Naive thymus-derived CD8-positive, alpha-beta T cell (primary cell): ENCODE measurements at regions not wholly inside any gene's neighbourhood (a gene's known extent, or its start where the extent isn't known, plus 50 kb on each side); places are given as distances from the start of the nearest gene placed in this dataset.
A peak's percentile ranks its signal among the peaks of the same experiment; 100 is the strongest.

Experiments used
- ATAC-seq, 2 donors: fragments of 150-1000 bp; cut with Tn5 transposase in 1 of 2; sonication (Bioruptor Pico), chemical (Tn5 transposase) in 1 of 2; 1 replicate in 1 of 2; 2 replicates in 1 of 2; pipeline ENCODE4 v1.10.0; 2021; ENCODE audit warnings: mild to moderate bottlenecking in 2 of 2, moderate library complexity in 2 of 2
- POLR2A ChIA-PET: fragments of 350-600 bp; sonication (Branson Sonifier 250); formaldehyde crosslinking; loops from one replicate; lab custom pipeline; 2021; ENCODE audit warnings: antibody characterized with exemption; lab: Charles Lee
- DNase-seq, 10 donors: peaks; one replicate each; pipeline versions ENCODE4 v3.0.0 to v3.0.0-alpha.2; 2020 to 2022
- H3K27ac Mint-ChIP-seq, 10 donors: one replicate each; pipeline ENCODE4 v1.8.0; 2020 to 2022; ENCODE audit warnings: mild to moderate bottlenecking in 10 of 10, mixed read lengths in 10 of 10, moderate library complexity in 4 of 10, inconsistent platforms in 1 of 10
- H3K27me3 Mint-ChIP-seq, 5 donors: one replicate each; pipeline ENCODE4 v1.8.0; 2021 to 2022; ENCODE audit warnings: mixed read lengths in 5 of 5
- H3K36me3 Mint-ChIP-seq, 3 donors: one replicate each; pipeline ENCODE4 v1.8.0; 2020 to 2022; ENCODE audit warnings: mixed read lengths in 3 of 3, mild to moderate bottlenecking in 2 of 3, inconsistent platforms in 1 of 3
- H3K4me1 Mint-ChIP-seq, 4 donors: one replicate each; pipeline ENCODE4 v1.8.0; 2021 to 2022; ENCODE audit warnings: mixed read lengths in 4 of 4
- H3K4me3 Mint-ChIP-seq, 10 donors: one replicate each; pipeline ENCODE4 v1.8.0; 2020 to 2022; ENCODE audit warnings: mild to moderate bottlenecking in 10 of 10, mixed read lengths in 10 of 10, moderate library complexity in 6 of 10, inconsistent platforms in 1 of 10
- H3K9me3 Mint-ChIP-seq, 9 donors: one replicate each; pipeline ENCODE4 v1.8.0; 2020 to 2022; ENCODE audit warnings: mixed read lengths in 9 of 9, mild to moderate bottlenecking in 3 of 9, inconsistent platforms in 1 of 9, moderate library complexity in 1 of 9

DNA sequence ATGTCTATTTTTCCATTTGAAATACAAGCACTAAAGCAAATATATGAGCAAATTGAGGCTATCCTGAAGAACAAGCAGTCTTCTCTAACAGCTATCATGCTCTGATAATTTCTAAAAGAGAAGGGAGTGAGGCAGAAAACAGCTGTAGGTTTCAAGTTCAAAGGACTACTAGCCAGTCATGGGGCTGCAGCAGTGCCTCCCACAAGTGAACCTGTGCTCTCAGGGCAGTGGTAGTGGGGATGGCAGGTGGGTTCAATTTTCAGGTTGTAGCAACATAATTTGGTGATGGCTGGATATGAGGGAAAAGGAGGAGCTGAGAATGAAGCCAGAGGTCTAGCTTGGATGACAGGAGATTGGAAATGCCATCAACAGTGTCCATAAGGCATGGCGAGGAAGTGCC lies 93.5 kb upstream of the ARHGAP20 start:
- Mint-ChIP-seq H3K4me3 (no peak overlapping the region), H3K36me3 (no peaks in the 10 kb centered on the region), H3K27ac (no peak overlapping the region), H3K27me3 (peaks cover 0 to 2% (median 0%) of the 10 kb centered on the region in 5 donors), H3K4me1 (no peaks in the 10 kb centered on the region), H3K9me3 (no peaks in the 10 kb centered on the region)
- no peak for ATAC-seq
- POLR2A ChIA-PET, result no interaction called here
- no peak for DNase-seq

DNA sequence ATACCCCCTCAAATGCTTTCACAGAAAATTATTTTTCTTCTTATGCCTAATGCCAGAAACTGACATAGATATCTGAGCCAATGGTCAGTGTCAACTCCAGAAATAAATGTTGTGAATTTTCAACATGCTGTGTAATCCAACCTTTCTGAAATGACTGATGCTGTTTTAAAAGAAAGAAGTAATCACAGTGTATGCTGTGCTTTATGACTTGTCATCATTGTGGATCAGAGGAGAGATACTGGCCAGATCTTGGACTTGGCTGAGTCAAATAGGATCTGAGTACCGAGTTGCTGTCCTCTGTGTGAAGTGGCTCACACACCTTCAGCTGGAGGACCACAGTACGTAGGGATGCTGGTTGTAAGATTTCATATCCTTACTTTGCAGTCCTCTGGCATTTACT lies 89.9 kb upstream of the ARHGAP20 start:
- H3K9me3 Mint-ChIP-seq, result no peaks in the 10 kb centered on the region
- H3K27ac Mint-ChIP-seq, result no peak overlapping the region
- H3K4me3 Mint-ChIP-seq, result no peak overlapping the region
- peaks cover 0 to 3% (median 0%) of the 10 kb centered on the region in 5 donors for H3K27me3 Mint-ChIP-seq
- no peaks in the 10 kb centered on the region for H3K36me3 Mint-ChIP-seq
- ATAC-seq, result no peak
- DNase-seq, result no peak
- peaks cover 0 to 12% (median 0%) of the 10 kb centered on the region in 4 donors for H3K4me1 Mint-ChIP-seq
- POLR2A ChIA-PET, result no interaction called here

- DNase-seq (no peak), ATAC-seq (no peak)
- Mint-ChIP-seq H3K27ac (no peak overlapping the region), H3K27me3 (peaks cover 0 to 3% (median 0%) of the 10 kb centered on the region in 5 donors), H3K4me3 (no peak overlapping the region), H3K4me1 (peaks cover 0 to 12% (median 0%) of the 10 kb centered on the region in 4 donors), H3K36me3 (no peaks in the 10 kb centered on the region), H3K9me3 (no peaks in the 10 kb centered on the region)
- POLR2A ChIA-PET, result no interaction called here
These were observed 89.1 kb upstream of the ARHGAP20 start for GRCh38 chr11:110801328-110801727.

DNA sequence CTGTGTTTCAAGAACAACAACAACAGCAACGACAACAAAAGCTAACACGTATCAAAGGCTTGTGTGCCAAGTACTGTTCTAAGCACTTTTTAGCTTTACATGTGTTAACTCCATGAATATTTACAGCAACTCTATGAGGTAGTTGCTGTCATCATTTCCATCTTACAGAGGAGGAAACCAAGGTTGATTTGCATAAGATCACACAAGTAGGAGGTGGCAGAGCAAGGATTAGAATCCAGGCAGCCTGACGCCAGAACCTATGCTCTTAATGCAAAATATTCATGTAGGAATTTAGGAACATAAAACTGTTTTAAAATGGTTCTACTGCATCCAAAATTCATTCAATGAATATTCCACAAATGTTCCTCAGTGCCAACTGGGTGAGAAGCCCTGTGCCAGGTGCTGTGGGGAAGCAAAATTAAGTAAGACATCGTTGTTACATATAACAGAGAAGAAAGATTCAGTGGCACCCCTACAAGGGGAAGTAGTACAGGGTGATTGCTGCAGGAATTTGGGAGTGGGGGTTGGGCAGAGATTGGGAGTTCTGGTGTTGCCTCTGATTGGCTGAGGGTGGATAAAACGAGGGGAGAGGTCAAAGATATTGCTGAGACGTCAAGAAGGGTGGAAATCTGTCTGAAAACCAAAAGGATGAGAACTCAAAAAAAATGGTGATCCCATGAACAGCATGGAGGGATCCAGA lies 86.1 kb upstream of the ARHGAP20 start:
- no peak for DNase-seq
- Mint-ChIP-seq H3K27me3 (peaks cover 0 to 4% (median 0%) of the 10 kb centered on the region in 5 donors), H3K4me3 (no peak overlapping the region), H3K9me3 (no peaks in the 10 kb centered on the region), H3K4me1 (peaks cover 0 to 12% (median 0%) of the 10 kb centered on the region in 4 donors), H3K27ac (no peak overlapping the region), H3K36me3 (no peaks in the 10 kb centered on the region)
- ATAC-seq, result no peak
- POLR2A ChIA-PET, result interaction anchor here (0.7 kb wide), 1 partner anchor 69 kb away, joined by 4 read pairs; no protein-coding TSS in a partner anchor

- no peak overlapping the region for H3K27ac Mint-ChIP-seq
- no peaks in the 10 kb centered on the region for H3K36me3 Mint-ChIP-seq
- no peaks in the 10 kb centered on the region for H3K9me3 Mint-ChIP-seq
- DNase-seq (peak in 1 of 10 donors; percentile 3), ATAC-seq (no peak)
- peaks cover 0 to 12% (median 0%) of the 10 kb centered on the region in 4 donors for H3K4me1 Mint-ChIP-seq
- peaks cover 0 to 7% (median 0%) of the 10 kb centered on the region in 5 donors for H3K27me3 Mint-ChIP-seq
- POLR2A ChIA-PET, result no interaction called here
- H3K4me3 Mint-ChIP-seq, result no peak overlapping the region
These were observed 85.2 kb upstream of the ARHGAP20 start for GRCh38 chr11:110797453-110797852.

GRCh38 chr11:110795112-110795624 lies 82.9 kb upstream of the ARHGAP20 start:
- Mint-ChIP-seq H3K27me3 (peaks cover 0 to 7% (median 0%) of the 10 kb centered on the region in 5 donors), H3K4me1 (peaks cover 0 to 12% (median 0%) of the 10 kb centered on the region in 4 donors), H3K9me3 (no peaks in the 10 kb centered on the region), H3K27ac (no peak overlapping the region), H3K36me3 (no peaks in the 10 kb centered on the region), H3K4me3 (no peak overlapping the region)
- no peak for ATAC-seq
- no peak for DNase-seq
- POLR2A ChIA-PET, result no interaction called here

DNA sequence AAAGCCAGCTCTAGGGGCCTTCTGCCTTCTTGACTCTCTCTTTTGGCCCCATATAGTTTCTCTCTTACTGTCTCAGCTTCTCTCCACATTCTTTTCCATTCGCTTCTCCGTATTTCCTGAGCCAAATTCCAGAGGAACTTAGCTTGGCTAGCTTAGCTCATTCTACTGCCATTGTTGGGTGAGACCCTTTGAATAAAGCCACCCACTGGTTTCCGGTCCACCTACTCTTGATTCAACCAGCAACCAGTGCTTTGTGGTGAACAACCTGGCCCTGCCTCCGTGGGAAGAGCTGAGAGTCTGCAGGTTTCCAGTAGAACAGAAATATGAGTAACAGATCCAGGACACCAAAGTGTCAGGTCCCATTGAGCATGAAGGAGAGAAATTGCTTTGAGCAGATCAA lies 81.3 kb upstream of the ARHGAP20 start:
- H3K27me3 Mint-ChIP-seq, result peaks cover 0 to 7% (median 0%) of the 10 kb centered on the region in 5 donors
- no peaks in the 10 kb centered on the region for H3K36me3 Mint-ChIP-seq
- H3K4me3 Mint-ChIP-seq, result no peak overlapping the region
- DNase-seq (no peak), ATAC-seq (no peak)
- no peaks in the 10 kb centered on the region for H3K9me3 Mint-ChIP-seq
- H3K4me1 Mint-ChIP-seq, result peaks cover 0 to 11% (median 0%) of the 10 kb centered on the region in 4 donors
- no peak overlapping the region for H3K27ac Mint-ChIP-seq
- POLR2A ChIA-PET, result no interaction called here

DNA sequence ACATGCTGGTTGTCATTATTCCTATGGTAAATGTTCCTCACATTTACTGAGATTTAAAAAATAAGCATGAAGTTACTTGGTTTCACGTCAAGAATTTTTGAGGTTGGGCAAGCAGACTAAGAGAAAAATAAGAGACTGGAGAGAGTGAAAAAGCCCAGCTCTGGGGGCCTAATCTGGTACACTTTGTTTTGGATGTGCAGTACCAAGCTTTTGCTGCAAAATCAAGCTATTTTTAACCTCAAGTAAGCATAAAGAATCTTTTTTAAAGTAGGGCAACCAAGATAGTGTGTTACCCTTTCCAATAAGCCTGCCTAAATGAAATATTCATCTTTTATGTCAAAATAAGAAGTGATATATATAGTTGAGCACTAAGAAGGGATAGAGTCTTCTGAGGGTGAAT lies 79.4 kb upstream of the ARHGAP20 start:
- Mint-ChIP-seq H3K4me3 (no peak overlapping the region), H3K36me3 (no peaks in the 10 kb centered on the region), H3K27me3 (peaks cover 0 to 15% (median 0%) of the 10 kb centered on the region in 5 donors), H3K4me1 (no peaks in the 10 kb centered on the region), H3K27ac (no peak overlapping the region), H3K9me3 (peaks cover 0 to 4% (median 0%) of the 10 kb centered on the region in 9 donors)
- ATAC-seq, result no peak
- POLR2A ChIA-PET, result interaction anchor here (0.7 kb wide), 1 partner anchor 85 kb away, joined by 3 read pairs; no protein-coding TSS in a partner anchor
- DNase-seq, result no peak

GRCh38 chr11:110787680-110788079 lies 75.4 kb upstream of the ARHGAP20 start:
- Mint-ChIP-seq H3K27me3 (peaks cover 0 to 8% (median 0%) of the 10 kb centered on the region in 5 donors), H3K9me3 (peaks cover 0 to 14% (median 2%) of the 10 kb centered on the region in 9 donors), H3K36me3 (peaks cover 0 to 8% (median 0%) of the 10 kb centered on the region in 3 donors), H3K4me3 (no peak overlapping the region), H3K27ac (no peak overlapping the region), H3K4me1 (no peaks in the 10 kb centered on the region)
- no peak for DNase-seq
- ATAC-seq, result no peak
- POLR2A ChIA-PET, result no interaction called here

GRCh38 chr11:110786226-110786902 lies 74.1 kb upstream of the ARHGAP20 start:
- H3K4me1 Mint-ChIP-seq, result no peaks in the 10 kb centered on the region
- H3K36me3 Mint-ChIP-seq, result peaks cover 0 to 8% (median 0%) of the 10 kb centered on the region in 3 donors
- no peak for DNase-seq
- peaks cover 0 to 8% (median 0%) of the 10 kb centered on the region in 5 donors for H3K27me3 Mint-ChIP-seq
- no peak overlapping the region for H3K27ac Mint-ChIP-seq
- H3K4me3 Mint-ChIP-seq, result no peak overlapping the region
- ATAC-seq, result no peak
- peaks cover 0 to 14% (median 2%) of the 10 kb centered on the region in 9 donors for H3K9me3 Mint-ChIP-seq
- POLR2A ChIA-PET, result no interaction called here

- Mint-ChIP-seq H3K27ac (no peak overlapping the region), H3K36me3 (peaks cover 0 to 8% (median 0%) of the 10 kb centered on the region in 3 donors), H3K4me3 (no peak overlapping the region), H3K27me3 (peaks cover 0 to 8% (median 0%) of the 10 kb centered on the region in 5 donors), H3K9me3 (peaks cover 0 to 14% (median 2%) of the 10 kb centered on the region in 9 donors), H3K4me1 (no peaks in the 10 kb centered on the region)
- POLR2A ChIA-PET, result no interaction called here
- ATAC-seq (no peak), DNase-seq (no peak)
These were observed 73.2 kb upstream of the ARHGAP20 start for GRCh38 chr11:110785398-110785797.

GRCh38 chr11:110782616-110783015 lies 70.4 kb upstream of the ARHGAP20 start:
- Mint-ChIP-seq H3K4me1 (peaks cover 0 to 8% (median 0%) of the 10 kb centered on the region in 4 donors), H3K36me3 (peaks cover 0 to 14% (median 0%) of the 10 kb centered on the region in 3 donors), H3K9me3 (peaks cover 0 to 25% (median 7%) of the 10 kb centered on the region in 9 donors), H3K27ac (no peak overlapping the region), H3K27me3 (peaks cover 0 to 3% (median 0%) of the 10 kb centered on the region in 5 donors), H3K4me3 (no peak overlapping the region)
- DNase-seq (no peak), ATAC-seq (no peak)
- POLR2A ChIA-PET, result no interaction called here

DNA sequence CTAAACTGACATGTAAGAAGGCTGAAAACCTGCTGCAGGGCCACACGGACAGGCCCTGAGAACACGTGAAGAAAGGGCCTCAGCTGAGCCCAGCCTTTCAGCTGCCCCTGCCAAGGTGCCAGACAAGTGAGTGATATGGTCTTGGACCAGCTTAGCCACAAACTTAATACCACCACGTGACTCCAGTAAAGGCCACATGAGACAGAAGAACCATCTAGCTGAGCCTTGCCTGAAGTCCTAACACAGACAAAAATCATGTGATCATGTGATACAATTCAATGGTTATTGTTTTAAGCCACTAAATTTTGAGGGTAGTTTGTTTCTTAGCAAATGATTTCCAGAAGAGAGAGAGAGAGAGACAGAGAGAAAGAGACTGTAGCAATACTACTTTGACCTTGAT lies 66.9 kb upstream of the ARHGAP20 start:
- peaks cover 0 to 10% (median 0%) of the 10 kb centered on the region in 4 donors for H3K4me1 Mint-ChIP-seq
- DNase-seq (no peak), ATAC-seq (no peak)
- H3K36me3 Mint-ChIP-seq, result peaks cover 0 to 6% (median 0%) of the 10 kb centered on the region in 3 donors
- H3K9me3 Mint-ChIP-seq, result peaks cover 0 to 11% (median 4%) of the 10 kb centered on the region in 9 donors
- no peak overlapping the region for H3K27ac Mint-ChIP-seq
- H3K27me3 Mint-ChIP-seq, result peaks cover 0 to 6% (median 0%) of the 10 kb centered on the region in 5 donors
- POLR2A ChIA-PET, result no interaction called here
- H3K4me3 Mint-ChIP-seq, result no peak overlapping the region
